Kidney capillary endothelial cell (primary cell): ENCODE measurements at regions not wholly inside any gene's neighbourhood (a gene's known extent, or its start where the extent isn't known, plus 50 kb on each side); places are given as distances from the start of the nearest gene placed in this dataset.
A peak's percentile ranks its signal among the peaks of the same experiment; 100 is the strongest.
"Not testable (repeated sequence)": the region's sequence is repeated elsewhere in the genome, so short reads cannot be mapped to it uniquely, and the experiment has no call there.

Experiments used
- DNase-seq: peaks from one replicate; pipeline ENCODE4 v3.0.0-alpha.2; 2018; ENCODE audit warnings: low spot score

- not testable (repeated sequence) for DNase-seq
Measured at GRCh38 chr12:88368077-88368476, 212.2 kb downstream of the KITLG start.

GRCh38 chr12:88371416-88372183 lies 208.7 kb downstream of the KITLG start:
- no peak for DNase-seq

- no peak for DNase-seq
Measured at GRCh38 chr12:88375306-88376305, 204.7 kb downstream of the KITLG start.

- no peak for DNase-seq
Measured at GRCh38 chr12:88377973-88378372, 202.3 kb downstream of the KITLG start.

GRCh38 chr12:88381466-88381865 lies 198.8 kb downstream of the KITLG start:
- no peak for DNase-seq

- no peak for DNase-seq
Measured at GRCh38 chr12:88383405-88383804, 196.9 kb downstream of the KITLG start.

- no peak for DNase-seq
Measured at GRCh38 chr12:88388566-88389540, 191.4 kb downstream of the KITLG start.

- no peak for DNase-seq
Measured at GRCh38 chr12:88390811-88391210, 189.5 kb downstream of the KITLG start.

- DNase-seq, result peak; percentile 25
Measured at GRCh38 chr12:88391556-88391955, 188.7 kb downstream of the KITLG start.

GRCh38 chr12:88393017-88393767 lies 187.1 kb downstream of the KITLG start:
- DNase-seq, result peak; percentile 8

- no peak for DNase-seq
Measured at GRCh38 chr12:88398031-88398430, 182.2 kb downstream of the KITLG start.

- DNase-seq, result no peak
Measured at GRCh38 chr12:88399811-88400210, 180.5 kb downstream of the KITLG start.

- no peak for DNase-seq
Measured at GRCh38 chr12:88400302-88400701, 180.0 kb downstream of the KITLG start.

- DNase-seq, result no peak
Measured at GRCh38 chr12:88401155-88401554, 179.1 kb downstream of the KITLG start.

- DNase-seq, result no peak
Measured at GRCh38 chr12:88406905-88407304, 173.4 kb downstream of the KITLG start.

GRCh38 chr12:88408823-88409222 lies 171.4 kb downstream of the KITLG start:
- no peak for DNase-seq

- DNase-seq, result no peak
Measured at GRCh38 chr12:88409257-88409656, 171.0 kb downstream of the KITLG start.

GRCh38 chr12:88411689-88412088 lies 168.6 kb downstream of the KITLG start:
- DNase-seq, result no peak

GRCh38 chr12:88413646-88414045 lies 166.6 kb downstream of the KITLG start:
- DNase-seq, result no peak

- no peak for DNase-seq
Measured at GRCh38 chr12:88416155-88416554, 164.1 kb downstream of the KITLG start.

GRCh38 chr12:88416786-88417185 lies 163.5 kb downstream of the KITLG start:
- DNase-seq, result no peak
